ENCODE measurements at regions not wholly inside any gene's neighbourhood (a gene's known extent, or its start where the extent isn't known, plus 50 kb on each side); places are given as distances from the start of the nearest gene placed in this dataset.

DNA sequence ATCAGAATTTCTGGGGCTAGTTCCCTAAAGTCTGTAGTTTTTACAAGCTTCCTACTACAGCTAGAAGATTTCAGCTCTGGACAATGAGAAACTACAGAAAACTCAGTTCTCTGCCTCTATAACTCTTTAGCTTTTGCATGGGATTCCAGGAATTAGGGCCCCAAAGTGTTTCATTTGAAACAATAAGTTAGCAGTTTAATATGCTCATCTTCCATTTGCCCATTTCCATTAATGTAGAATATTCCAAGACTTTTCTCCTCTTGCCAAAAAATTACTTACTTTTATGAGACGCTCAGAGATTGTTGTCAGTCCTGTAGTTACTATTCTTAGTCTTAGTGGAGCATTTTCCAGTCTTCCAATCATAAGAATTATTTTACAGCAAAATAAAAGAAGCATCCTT lies 719.9 kb downstream of the ADGRL2 start:
- TF ChIP-seq POLR2AphosphoS5 (IDR thresholded peaks at IDR 0.05; ENCODE audit: low read depth, low read length): no peak
- TF ChIP-seq TAF1 (IDR thresholded peaks at IDR 0.05; ENCODE audit: borderline replicate concordance, insufficient read depth, low read length): no peak
- TF ChIP-seq SIN3A (IDR thresholded peaks at IDR 0.05; ENCODE audit: borderline replicate concordance, insufficient read depth, low read length): no peak
- TF ChIP-seq, protein P1, sequence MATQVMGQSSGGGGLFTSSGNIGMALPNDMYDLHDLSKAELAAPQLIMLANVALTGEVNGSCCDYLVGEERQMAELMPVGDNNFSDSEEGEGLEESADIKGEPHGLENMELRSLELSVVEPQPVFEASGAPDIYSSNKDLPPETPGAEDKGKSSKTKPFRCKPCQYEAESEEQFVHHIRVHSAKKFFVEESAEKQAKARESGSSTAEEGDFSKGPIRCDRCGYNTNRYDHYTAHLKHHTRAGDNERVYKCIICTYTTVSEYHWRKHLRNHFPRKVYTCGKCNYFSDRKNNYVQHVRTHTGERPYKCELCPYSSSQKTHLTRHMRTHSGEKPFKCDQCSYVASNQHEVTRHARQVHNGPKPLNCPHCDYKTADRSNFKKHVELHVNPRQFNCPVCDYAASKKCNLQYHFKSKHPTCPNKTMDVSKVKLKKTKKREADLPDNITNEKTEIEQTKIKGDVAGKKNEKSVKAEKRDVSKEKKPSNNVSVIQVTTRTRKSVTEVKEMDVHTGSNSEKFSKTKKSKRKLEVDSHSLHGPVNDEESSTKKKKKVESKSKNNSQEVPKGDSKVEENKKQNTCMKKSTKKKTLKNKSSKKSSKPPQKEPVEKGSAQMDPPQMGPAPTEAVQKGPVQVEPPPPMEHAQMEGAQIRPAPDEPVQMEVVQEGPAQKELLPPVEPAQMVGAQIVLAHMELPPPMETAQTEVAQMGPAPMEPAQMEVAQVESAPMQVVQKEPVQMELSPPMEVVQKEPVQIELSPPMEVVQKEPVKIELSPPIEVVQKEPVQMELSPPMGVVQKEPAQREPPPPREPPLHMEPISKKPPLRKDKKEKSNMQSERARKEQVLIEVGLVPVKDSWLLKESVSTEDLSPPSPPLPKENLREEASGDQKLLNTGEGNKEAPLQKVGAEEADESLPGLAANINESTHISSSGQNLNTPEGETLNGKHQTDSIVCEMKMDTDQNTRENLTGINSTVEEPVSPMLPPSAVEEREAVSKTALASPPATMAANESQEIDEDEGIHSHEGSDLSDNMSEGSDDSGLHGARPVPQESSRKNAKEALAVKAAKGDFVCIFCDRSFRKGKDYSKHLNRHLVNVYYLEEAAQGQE (IDR thresholded peaks at IDR 0.05; ENCODE audit: insufficient read depth in 1 of 2, low read depth in 2 of 2, low read length in 2 of 2): no peak
- no peak for TF ChIP-seq FOXP2 (optimal IDR thresholded peaks at IDR 0.05; ENCODE audit: borderline replicate concordance, extremely low read depth, extremely low read length, insufficient read depth)

DNA sequence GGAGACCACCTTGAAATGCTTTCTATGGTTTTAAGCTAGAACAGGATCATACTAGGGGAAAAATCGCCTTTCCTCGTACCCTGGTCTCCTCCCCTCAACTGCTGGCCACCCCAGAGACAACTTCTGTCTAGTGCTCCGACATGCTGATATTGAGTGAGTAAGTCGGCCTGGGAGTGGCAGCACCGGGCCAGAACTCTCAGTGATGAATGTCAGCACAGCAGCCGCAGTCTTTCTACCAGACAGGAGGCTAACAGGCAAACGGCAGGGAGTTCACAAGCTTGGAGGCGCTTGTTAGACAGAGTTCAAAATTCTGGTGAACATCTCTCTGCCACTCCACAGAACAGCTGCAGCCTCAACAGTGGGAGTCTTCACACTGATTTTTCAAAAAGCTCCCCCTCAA lies 716.9 kb downstream of the ADGRL2 start:
- TF ChIP-seq, protein P1 (IDR thresholded peaks at IDR 0.05; ENCODE audit: insufficient read depth in 1 of 2, low read depth in 2 of 2, low read length in 2 of 2): no peak
- TF ChIP-seq TAF1 (IDR thresholded peaks at IDR 0.05; ENCODE audit: borderline replicate concordance, insufficient read depth, low read length) (no peak), SIN3A (IDR thresholded peaks at IDR 0.05; ENCODE audit: borderline replicate concordance, insufficient read depth, low read length) (no peak), POLR2AphosphoS5 (IDR thresholded peaks at IDR 0.05; ENCODE audit: low read depth, low read length) (no peak), FOXP2 (optimal IDR thresholded peaks at IDR 0.05; ENCODE audit: borderline replicate concordance, extremely low read depth, extremely low read length, insufficient read depth) (no peak)

DNA sequence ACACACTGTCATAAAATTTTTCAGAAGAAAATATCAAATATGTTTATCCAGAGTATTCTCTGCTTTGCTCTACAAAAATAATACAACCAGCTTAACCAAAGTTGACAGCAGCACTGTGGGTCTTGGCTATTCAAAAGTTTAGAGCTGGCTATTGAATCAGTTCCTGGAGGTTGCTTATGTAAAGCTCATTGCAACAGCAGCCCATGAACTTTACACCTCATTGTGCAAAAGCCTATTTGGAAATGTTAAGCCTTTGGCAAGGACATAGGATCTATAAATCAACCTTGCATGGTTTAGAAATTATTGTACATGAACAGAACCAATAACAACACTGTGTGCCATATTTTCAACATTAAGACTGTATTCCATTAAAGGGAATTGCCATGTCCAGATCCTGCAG lies 714.9 kb downstream of the ADGRL2 start:
- no peak for TF ChIP-seq SIN3A (IDR thresholded peaks at IDR 0.05; ENCODE audit: borderline replicate concordance, insufficient read depth, low read length)
- TF ChIP-seq, protein P1 (IDR thresholded peaks at IDR 0.05; ENCODE audit: insufficient read depth in 1 of 2, low read depth in 2 of 2, low read length in 2 of 2): no peak
- TF ChIP-seq TAF1 (IDR thresholded peaks at IDR 0.05; ENCODE audit: borderline replicate concordance, insufficient read depth, low read length): no peak
- no peak for TF ChIP-seq POLR2AphosphoS5 (IDR thresholded peaks at IDR 0.05; ENCODE audit: low read depth, low read length)
- TF ChIP-seq FOXP2 (optimal IDR thresholded peaks at IDR 0.05; ENCODE audit: borderline replicate concordance, extremely low read depth, extremely low read length, insufficient read depth): no peak

DNA sequence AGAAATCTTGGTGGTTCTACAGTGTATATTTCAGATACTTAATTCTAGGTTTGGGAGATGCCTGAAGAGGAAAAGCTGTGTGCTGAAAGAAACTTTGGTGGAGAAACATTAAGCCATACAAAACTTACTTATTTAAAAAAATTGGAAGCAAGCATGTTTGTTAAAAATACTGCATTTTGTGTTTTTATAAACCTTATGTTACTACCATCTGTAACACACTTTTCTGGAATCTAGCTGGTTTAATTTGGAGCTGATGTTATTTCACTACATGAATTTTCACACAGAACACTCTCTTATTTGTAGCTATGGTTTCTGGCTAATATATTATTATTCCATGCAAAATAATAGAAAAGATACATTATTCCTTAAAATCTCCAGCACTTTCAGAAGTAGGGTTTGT lies 710.7 kb downstream of the ADGRL2 start:
- no peak for TF ChIP-seq TAF1 (IDR thresholded peaks at IDR 0.05; ENCODE audit: borderline replicate concordance, insufficient read depth, low read length)
- TF ChIP-seq SIN3A (IDR thresholded peaks at IDR 0.05; ENCODE audit: borderline replicate concordance, insufficient read depth, low read length): no peak
- no peak for TF ChIP-seq POLR2AphosphoS5 (IDR thresholded peaks at IDR 0.05; ENCODE audit: low read depth, low read length)
- TF ChIP-seq, protein P1 (IDR thresholded peaks at IDR 0.05; ENCODE audit: insufficient read depth in 1 of 2, low read depth in 2 of 2, low read length in 2 of 2): no peak
- no peak for TF ChIP-seq FOXP2 (optimal IDR thresholded peaks at IDR 0.05; ENCODE audit: borderline replicate concordance, extremely low read depth, extremely low read length, insufficient read depth)

DNA sequence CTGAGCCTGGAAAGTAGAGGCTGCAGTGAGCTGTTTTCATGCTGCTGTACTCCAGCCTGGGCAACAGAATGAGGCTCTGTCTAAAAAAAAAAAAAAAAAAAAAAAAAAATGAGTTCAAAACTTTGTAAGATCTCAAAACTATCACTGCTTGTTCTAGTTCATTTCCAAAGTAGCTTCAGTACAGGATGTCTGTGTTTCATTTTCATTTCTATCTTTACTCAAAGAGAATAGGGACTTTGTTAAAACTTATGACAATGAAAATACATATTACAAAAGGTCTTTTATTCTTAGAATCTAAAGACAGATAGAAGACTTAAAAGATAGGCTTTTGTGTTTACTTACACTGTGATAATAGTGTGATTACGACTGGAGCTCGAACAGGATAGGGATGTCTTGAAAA lies 709.7 kb downstream of the ADGRL2 start:
- TF ChIP-seq FOXP2 (optimal IDR thresholded peaks at IDR 0.05; ENCODE audit: borderline replicate concordance, extremely low read depth, extremely low read length, insufficient read depth) (no peak), POLR2AphosphoS5 (IDR thresholded peaks at IDR 0.05; ENCODE audit: low read depth, low read length) (no peak), SIN3A (IDR thresholded peaks at IDR 0.05; ENCODE audit: borderline replicate concordance, insufficient read depth, low read length) (no peak), TAF1 (IDR thresholded peaks at IDR 0.05; ENCODE audit: borderline replicate concordance, insufficient read depth, low read length) (no peak)
- TF ChIP-seq, protein P1 (IDR thresholded peaks at IDR 0.05; ENCODE audit: insufficient read depth in 1 of 2, low read depth in 2 of 2, low read length in 2 of 2): no peak
